RWPE2 (cell line): ENCODE measurements at regions not wholly inside any gene's neighbourhood (a gene's known extent, or its start where the extent isn't known, plus 50 kb on each side); places are given as distances from the start of the nearest gene placed in this dataset.

Experiments used
- ATAC-seq: fragments of 200-7000 bp; cut with Tn5 transposase; 3 replicates; pipeline ENCODE4 v1.9.1; 2021; ENCODE audit warnings: low read depth
- DNase-seq: peaks from one replicate; pipeline ENCODE4 v3.0.0-alpha.2; 2020; ENCODE audit warnings: low spot score
- H3K27ac ChIP-seq: fragments of 450-650 bp; 2 replicates; pipeline ENCODE4 v1.5.1; 2017; ENCODE audit warnings: mild to moderate bottlenecking; ENCODE audit not compliant: poor library complexity, severe bottlenecking
- H3K27me3 ChIP-seq: fragments of 250-450 bp; sonication (Bioruptor Pico); 2 replicates; pipeline ENCODE4 v1.5.1; 2021; ENCODE audit warnings: mild to moderate bottlenecking, moderate library complexity; ENCODE audit not compliant: insufficient read depth, poor library complexity, severe bottlenecking
- H3K36me3 ChIP-seq: fragments of 250-450 bp; sonication (Bioruptor Pico); 2 replicates; pipeline ENCODE4 v1.5.1; 2020; ENCODE audit warnings: low read depth, mild to moderate bottlenecking, moderate library complexity
- H3K4me1 ChIP-seq: fragments of 250-450 bp; sonication (Bioruptor Pico); 2 replicates; pipeline ENCODE4 v1.5.1; 2021; ENCODE audit warnings: mild to moderate bottlenecking, moderate library complexity; ENCODE audit not compliant: insufficient read depth, poor library complexity, severe bottlenecking
- H3K4me3 ChIP-seq: fragments of 250-450 bp; sonication (Bioruptor Pico); 2 replicates; pipeline ENCODE4 v1.5.1; 2021; ENCODE audit warnings: mild to moderate bottlenecking, moderate library complexity; ENCODE audit not compliant: severe bottlenecking
- H3K9me3 ChIP-seq: fragments of 250-450 bp; sonication (Bioruptor Pico); 2 replicates; pipeline ENCODE4 v1.5.1; 2021; ENCODE audit warnings: mild to moderate bottlenecking, moderate library complexity; ENCODE audit not compliant: severe bottlenecking
- CTCF ChIP-seq: fragments of 450-650 bp; IDR thresholded peaks from one replicate; pipeline ENCODE4 v1.5.1; 2017; ENCODE audit warnings: mild to moderate bottlenecking, moderate library complexity; ENCODE audit not compliant: poor library complexity, severe bottlenecking

GRCh38 chr6:153963352-153963751, 75.7 kb upstream of the OPRM1 start:
- DNase-seq (no peak), ATAC-seq (no peak)

GRCh38 chr6:153962555-153962954, 76.5 kb upstream of the OPRM1 start:
- H3K27ac ChIP-seq = no peak overlapping the region
- DNase-seq = no peak
- H3K27me3 ChIP-seq = no peaks in the 10 kb centered on the region
- no peak for ATAC-seq
- no peaks in the 10 kb centered on the region for H3K36me3 ChIP-seq
- no peak overlapping the region for H3K4me3 ChIP-seq
- no peak for TF ChIP-seq CTCF
- no peaks in the 10 kb centered on the region for H3K9me3 ChIP-seq
- peaks cover 10% of the 10 kb centered on the region for H3K4me1 ChIP-seq

More at GRCh38 chr6:153963352-153963751, 75.7 kb upstream of the OPRM1 start:
- Histone ChIP-seq H3K27ac (no peak overlapping the region), H3K36me3 (no peaks in the 10 kb centered on the region), H3K4me3 (no peak overlapping the region), H3K4me1 (peaks cover 10% of the 10 kb centered on the region), H3K9me3 (no peaks in the 10 kb centered on the region), H3K27me3 (no peaks in the 10 kb centered on the region)
- peak; percentile 11 for TF ChIP-seq CTCF

GRCh38 chr6:153960741-153961140, 78.3 kb upstream of the OPRM1 start:
- no peaks in the 10 kb centered on the region for H3K9me3 ChIP-seq
- no peaks in the 10 kb centered on the region for H3K27me3 ChIP-seq
- no peak for TF ChIP-seq CTCF
- H3K36me3 ChIP-seq = no peaks in the 10 kb centered on the region
- ATAC-seq (no peak), DNase-seq (no peak)
- H3K4me3 ChIP-seq = no peak overlapping the region
- no peak overlapping the region for H3K27ac ChIP-seq
- peaks cover 14% of the 10 kb centered on the region for H3K4me1 ChIP-seq

GRCh38 chr6:153960281-153960680, 78.8 kb upstream of the OPRM1 start:
- no peaks in the 10 kb centered on the region for H3K9me3 ChIP-seq
- DNase-seq (no peak), ATAC-seq (no peak)
- H3K27ac ChIP-seq = no peak overlapping the region
- no peak for TF ChIP-seq CTCF
- no peaks in the 10 kb centered on the region for H3K36me3 ChIP-seq
- no peak overlapping the region for H3K4me3 ChIP-seq
- peaks cover 14% of the 10 kb centered on the region for H3K4me1 ChIP-seq
- H3K27me3 ChIP-seq = no peaks in the 10 kb centered on the region

GRCh38 chr6:153959276-153959675, 79.8 kb upstream of the OPRM1 start:
- DNase-seq (no peak), ATAC-seq (peak; percentile 8; the same call in 1 of the 3 replicates)
- H3K27me3 ChIP-seq = no peaks in the 10 kb centered on the region
- no peaks in the 10 kb centered on the region for H3K9me3 ChIP-seq
- TF ChIP-seq CTCF = no peak
- no peaks in the 10 kb centered on the region for H3K36me3 ChIP-seq
- peaks cover 14% of the 10 kb centered on the region for H3K4me1 ChIP-seq
- H3K27ac ChIP-seq = no peak overlapping the region
- H3K4me3 ChIP-seq = no peak overlapping the region
